ENCODE measurements at regions not wholly inside any gene's neighbourhood (a gene's known extent, or its start where the extent isn't known, plus 50 kb on each side); places are given as distances from the start of the nearest gene placed in this dataset.

DNA sequence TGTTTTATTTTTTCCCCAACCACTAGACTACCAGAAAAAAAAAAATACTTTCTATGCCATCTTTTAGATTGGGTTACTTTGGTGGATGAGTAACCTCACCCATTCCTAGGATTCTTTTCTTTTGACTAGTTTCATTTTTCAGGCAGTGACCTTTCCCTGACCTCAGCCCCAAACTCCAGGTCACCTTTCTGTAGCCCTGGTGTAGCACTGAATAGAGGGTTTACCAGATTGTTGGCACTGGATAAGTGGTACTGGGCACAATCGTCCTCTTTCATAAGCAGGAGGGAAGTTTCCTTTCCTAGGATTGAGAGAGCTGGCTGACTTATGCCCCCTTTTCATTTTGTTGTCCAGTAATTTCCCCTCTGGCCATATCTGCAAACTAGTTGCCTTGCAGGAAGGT, 169.4 kb upstream of the TMEM161B start:
- TF ChIP-seq, protein P1, sequence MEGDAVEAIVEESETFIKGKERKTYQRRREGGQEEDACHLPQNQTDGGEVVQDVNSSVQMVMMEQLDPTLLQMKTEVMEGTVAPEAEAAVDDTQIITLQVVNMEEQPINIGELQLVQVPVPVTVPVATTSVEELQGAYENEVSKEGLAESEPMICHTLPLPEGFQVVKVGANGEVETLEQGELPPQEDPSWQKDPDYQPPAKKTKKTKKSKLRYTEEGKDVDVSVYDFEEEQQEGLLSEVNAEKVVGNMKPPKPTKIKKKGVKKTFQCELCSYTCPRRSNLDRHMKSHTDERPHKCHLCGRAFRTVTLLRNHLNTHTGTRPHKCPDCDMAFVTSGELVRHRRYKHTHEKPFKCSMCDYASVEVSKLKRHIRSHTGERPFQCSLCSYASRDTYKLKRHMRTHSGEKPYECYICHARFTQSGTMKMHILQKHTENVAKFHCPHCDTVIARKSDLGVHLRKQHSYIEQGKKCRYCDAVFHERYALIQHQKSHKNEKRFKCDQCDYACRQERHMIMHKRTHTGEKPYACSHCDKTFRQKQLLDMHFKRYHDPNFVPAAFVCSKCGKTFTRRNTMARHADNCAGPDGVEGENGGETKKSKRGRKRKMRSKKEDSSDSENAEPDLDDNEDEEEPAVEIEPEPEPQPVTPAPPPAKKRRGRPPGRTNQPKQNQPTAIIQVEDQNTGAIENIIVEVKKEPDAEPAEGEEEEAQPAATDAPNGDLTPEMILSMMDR (IDR thresholded peaks at IDR 0.05): no peak
- TF ChIP-seq POLR2A (IDR thresholded peaks at IDR 0.05): no peak
- peaks cover 7 to 13% of the 10 kb centered on the region in 2 donors for H3K4me1 ChIP-seq
- H3K27ac ChIP-seq: peak overlapping the region in 2 of 3 donors; percentile 33 to 41
- intact Hi-C loops (cut with DNase I): no loop called here
- no peaks in the 10 kb centered on the region for H3K9me3 ChIP-seq
- DNase-seq: peak; percentile 29 to 31
- no peak overlapping the region for H3K4me3 ChIP-seq (replicated peaks in 1 of 3)
- 10 to 35% methylated on average over 1 of the region's 1 CpG for WGBS, 2 donors
- H3K36me3 ChIP-seq: no peaks in the 10 kb centered on the region
- H3K27me3 ChIP-seq: no peaks in the 10 kb centered on the region

DNA sequence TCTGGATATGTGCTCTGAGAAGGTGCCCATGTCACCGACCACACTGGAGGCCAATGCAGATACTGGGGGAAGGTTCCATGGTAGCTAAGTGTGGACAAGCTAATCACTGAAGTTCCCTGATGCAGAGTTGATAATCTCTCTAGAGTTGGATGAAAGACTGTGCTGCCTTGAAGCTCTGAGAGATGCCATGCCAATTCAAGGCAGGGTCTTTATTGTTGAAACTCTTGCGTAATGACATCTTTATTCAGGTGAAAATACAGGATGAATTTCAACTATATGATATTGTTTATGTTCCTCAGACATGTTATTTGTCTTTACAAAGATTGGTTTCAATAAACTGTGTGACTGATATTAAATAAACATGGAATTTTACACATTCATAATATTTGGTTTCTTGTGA, 167.6 kb upstream of the TMEM161B start:
- Histone ChIP-seq H3K27me3 (no peaks in the 10 kb centered on the region), H3K36me3 (no peaks in the 10 kb centered on the region), H3K27ac (no peak overlapping the region), H3K4me1 (peaks cover 7 to 13% of the 10 kb centered on the region in 2 donors), H3K4me3 (replicated peaks in 1 of 3) (no peak overlapping the region), H3K9me3 (no peaks in the 10 kb centered on the region)
- DNase-seq: no peak
- intact Hi-C loops (cut with DNase I): no loop called here
- TF ChIP-seq POLR2A (IDR thresholded peaks at IDR 0.05): no peak
- WGBS, 2 donors: 95 to 99% methylated on average over 2 of the region's 2 CpGs

DNA sequence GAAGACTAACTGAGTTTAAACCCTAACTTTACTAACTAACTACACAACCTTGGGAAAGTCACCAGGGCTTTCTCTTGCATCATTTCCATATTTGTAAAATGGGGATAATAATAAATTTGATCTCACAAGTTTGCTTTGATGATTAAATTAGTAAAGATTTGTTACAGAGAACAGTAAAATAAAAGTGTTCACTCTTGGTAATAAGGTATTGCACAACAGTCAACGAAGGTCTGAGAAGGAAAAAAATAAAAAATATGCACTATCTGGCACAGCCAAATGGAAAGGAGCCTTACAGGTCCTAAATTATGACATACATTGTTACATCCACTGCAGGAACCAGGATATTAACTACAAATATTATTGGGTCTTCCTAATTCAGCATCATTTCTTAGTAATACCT, 160.0 kb upstream of the TMEM161B start:
- TF ChIP-seq, protein P1 (IDR thresholded peaks at IDR 0.05): no peak
- TF ChIP-seq POLR2A (IDR thresholded peaks at IDR 0.05): no peak
- no peak for DNase-seq
- H3K9me3 ChIP-seq: no peaks in the 10 kb centered on the region
- H3K4me3 ChIP-seq (replicated peaks in 1 of 3): no peak overlapping the region
- no peaks in the 10 kb centered on the region for H3K4me1 ChIP-seq
- intact Hi-C loops (cut with DNase I): no loop called here
- H3K27ac ChIP-seq: no peak overlapping the region
- H3K36me3 ChIP-seq: no peaks in the 10 kb centered on the region
- no peaks in the 10 kb centered on the region for H3K27me3 ChIP-seq
- WGBS, 2 donors: 80% methylated on average over 1 of the region's 1 CpG

DNA sequence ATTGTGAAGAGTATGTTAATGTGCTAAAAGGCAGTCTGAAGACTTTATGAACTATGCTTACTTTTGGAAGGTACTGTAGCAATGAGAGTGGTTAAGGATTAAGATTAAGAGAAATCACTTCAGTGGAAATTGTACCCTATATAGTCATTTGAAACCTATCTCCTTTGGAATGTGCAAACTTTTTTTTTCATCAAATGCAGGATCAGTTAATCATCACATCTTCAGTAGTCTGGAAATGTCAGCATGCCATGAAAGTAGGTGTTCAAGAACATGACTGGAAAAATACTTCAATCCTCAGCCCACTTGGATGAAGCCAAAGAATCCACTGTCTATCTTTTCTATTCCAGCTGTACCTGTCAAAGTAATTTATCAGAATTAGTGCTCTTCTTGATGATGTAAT, 157.8 kb upstream of the TMEM161B start:
- no peak overlapping the region for H3K4me3 ChIP-seq (replicated peaks in 1 of 3)
- H3K27me3 ChIP-seq: no peaks in the 10 kb centered on the region
- no peaks in the 10 kb centered on the region for H3K4me1 ChIP-seq
- TF ChIP-seq POLR2A (IDR thresholded peaks at IDR 0.05): no peak
- TF ChIP-seq, protein P1 (IDR thresholded peaks at IDR 0.05): no peak
- no peak overlapping the region for H3K27ac ChIP-seq
- no peak for DNase-seq
- intact Hi-C loops (cut with DNase I): no loop called here
- H3K36me3 ChIP-seq: no peaks in the 10 kb centered on the region
- H3K9me3 ChIP-seq: no peaks in the 10 kb centered on the region

DNA sequence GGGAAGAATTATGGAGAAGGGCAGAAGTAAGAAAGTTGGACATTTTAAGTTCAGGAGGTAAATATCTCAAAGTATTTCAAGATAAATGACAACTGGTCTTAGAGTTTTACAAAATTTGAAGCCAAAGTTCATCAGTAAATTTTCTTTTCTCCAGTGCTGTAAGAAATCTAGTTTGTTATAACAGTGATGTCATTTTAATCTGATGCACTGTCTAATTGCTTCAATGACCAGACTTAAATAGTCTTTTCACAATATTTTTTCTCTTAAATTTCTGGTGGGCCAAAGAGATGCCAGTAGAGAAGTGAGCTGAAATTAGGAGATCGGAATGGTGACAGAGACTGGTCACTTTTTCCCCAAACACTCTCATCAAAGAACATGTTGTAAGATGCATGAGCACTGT, 156.5 kb upstream of the TMEM161B start:
- H3K36me3 ChIP-seq: no peaks in the 10 kb centered on the region
- H3K4me3 ChIP-seq (replicated peaks in 1 of 3): no peak overlapping the region
- no peaks in the 10 kb centered on the region for H3K27me3 ChIP-seq
- H3K4me1 ChIP-seq: no peaks in the 10 kb centered on the region
- no peak for DNase-seq
- no peaks in the 10 kb centered on the region for H3K9me3 ChIP-seq
- intact Hi-C loops (cut with DNase I): no loop called here
- H3K27ac ChIP-seq: no peak overlapping the region
- TF ChIP-seq, protein P1 (IDR thresholded peaks at IDR 0.05): no peak
- no peak for TF ChIP-seq POLR2A (IDR thresholded peaks at IDR 0.05)
- WGBS, 2 donors: 93 to 96% methylated on average over 1 of the region's 1 CpG

DNA sequence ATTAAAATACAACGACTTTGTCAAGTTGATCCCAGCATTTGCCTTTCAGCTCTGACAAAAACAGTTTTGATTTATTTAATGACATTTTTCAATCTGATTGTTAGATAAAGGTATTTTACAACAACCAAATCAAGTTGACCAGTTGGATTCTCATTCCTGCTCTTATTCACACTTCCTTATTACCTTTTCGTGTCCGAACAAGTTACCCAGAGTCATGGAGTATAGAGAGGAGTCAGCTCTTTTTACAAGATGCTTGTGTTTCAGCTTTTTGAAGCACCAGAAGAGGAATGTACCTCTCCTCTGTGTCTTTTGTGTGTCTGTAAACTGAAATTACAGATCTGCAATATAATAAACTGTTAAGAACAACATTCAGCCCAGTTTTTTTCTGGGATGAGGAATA, 151.3 kb upstream of the TMEM161B start:
- Histone ChIP-seq H3K36me3 (no peaks in the 10 kb centered on the region), H3K27me3 (no peaks in the 10 kb centered on the region), H3K9me3 (no peaks in the 10 kb centered on the region), H3K4me3 (replicated peaks in 1 of 3) (no peak overlapping the region), H3K4me1 (no peaks in the 10 kb centered on the region), H3K27ac (no peak overlapping the region)
- TF ChIP-seq, protein P1 (IDR thresholded peaks at IDR 0.05): no peak
- TF ChIP-seq POLR2A (IDR thresholded peaks at IDR 0.05): no peak
- no peak for DNase-seq
- 83 to 85% methylated on average over 3 of the region's 3 CpGs for WGBS, 2 donors
- intact Hi-C loops (cut with DNase I): no loop called here

Measured in thyroid gland (tissue), 4 donors.